A549 (cell line): ENCODE measurements at regions not wholly inside any gene's neighbourhood (a gene's known extent, or its start where the extent isn't known, plus 50 kb on each side); places are given as distances from the start of the nearest gene placed in this dataset.

Source experiments
- ATAC-seq, 2 experiments: fragments of 200-7000 bp in 1 of 2; fragments of >200 bp in 1 of 2; cut with Nextera tagmentation in 1 of 2; cut with Tn5 transposase in 1 of 2; 3 replicates each; pipeline versions ENCODE4 v1.8.0 to v1.9.1; 2018 to 2020; ENCODE audit warnings: mild to moderate bottlenecking in 1 of 2, moderate library complexity in 1 of 2
- CTCF ChIA-PET: fragments of 300-600 bp; sonication (Branson Sonifier 250); formaldehyde crosslinking; extraction: SDS; loops from one replicate; lab custom pipeline; 2021; ENCODE audit warnings: antibody characterized with exemption, inconsistent platforms; lab: Yijun Ruan, JAX
- POLR2A ChIA-PET: fragments of 350-600 bp; formaldehyde crosslinking; extraction: SDS; loops from one replicate; lab custom pipeline; 2021; ENCODE audit warnings: antibody characterized with exemption, inconsistent platforms; lab: Yijun Ruan, JAX
- DNase-seq, 2 experiments: peaks; one replicate each; pipeline versions ENCODE4 v3.0.0 to v3.0.0-alpha.2; 2011 to 2016; ENCODE audit warnings: low read depth in 1 of 2, low spot score in 1 of 2
- FAIRE-seq: peaks from 2 replicates; lab custom pipeline; 2011; peaks lifted over from hg19 to GRCh38; lab: Jason Lieb, UNC
- H3K27ac ChIP-seq, 2 experiments: fragments of >200 bp; sonication (Bioruptor Twin); formaldehyde crosslinking; 3 replicates each; pipeline ENCODE4 v1.5.1; 2016 to 2017
- H3K4me1 ChIP-seq: fragments of >200 bp; sonication (Bioruptor Twin); formaldehyde crosslinking; 3 replicates; pipeline ENCODE4 v1.6.1; 2016
- H3K4me2 ChIP-seq: fragments of >200 bp; sonication (Bioruptor Twin); formaldehyde crosslinking; 3 replicates; pipeline ENCODE4 v1.6.1; 2016
- H3K4me3 ChIP-seq: fragments of >200 bp; sonication (Bioruptor Twin); formaldehyde crosslinking; 3 replicates; pipeline ENCODE4 v1.5.1; 2016
- H3K9me3 ChIP-seq: fragments of >200 bp; sonication (Bioruptor Twin); formaldehyde crosslinking; 3 replicates; pipeline ENCODE4 v1.6.1; 2016
- CBX8 ChIP-seq: fragments of 200-600 bp; sonication (generic); IDR thresholded peaks from 2 replicates; pipeline ENCODE4 v1.6.1; 2016
- CEBPB ChIP-seq, 2 experiments: fragments of >200 bp in 1 of 2; sonication (Bioruptor Twin) in 1 of 2; formaldehyde crosslinking in 1 of 2; IDR thresholded peaks; 2 replicates each; pipeline ENCODE4 v1.6.1; 2012 to 2016
- CHD2 ChIP-seq: fragments of 150-350 bp; IDR thresholded peaks from 2 replicates; pipeline ENCODE4 v1.6.1; 2014; ENCODE audit warnings: low read length; ENCODE audit not compliant: partially characterized antibody
- ESRRA ChIP-seq: fragments of 150-350 bp; IDR thresholded peaks from 2 replicates; pipeline ENCODE4 v1.6.1; 2014; ENCODE audit warnings: mild to moderate bottlenecking, low read length, borderline replicate concordance
- FOSL2 ChIP-seq, 2 experiments: fragments of 450-650 bp in 1 of 2; fragments of >200 bp in 1 of 2; sonication (Bioruptor Twin) in 1 of 2; formaldehyde crosslinking; IDR thresholded peaks; 2 replicates each; pipeline versions ENCODE4 v1.5.0 to v1.6.1; 2016 to 2020; ENCODE audit warnings: mild to moderate bottlenecking in 1 of 2, moderate library complexity in 1 of 2
- FOXS1 ChIP-seq: fragments of 250-450 bp; sonication (Bioruptor Pico); IDR thresholded peaks from 2 replicates; pipeline ENCODE4 v1.5.0; 2020; ENCODE audit warnings: mild to moderate bottlenecking, moderate library complexity
- GATA3 ChIP-seq: IDR thresholded peaks from 2 replicates; pipeline ENCODE4 v1.6.1; 2012; ENCODE audit warnings: borderline replicate concordance
- HDAC2 ChIP-seq: fragments of 200-600 bp; sonication (generic); IDR thresholded peaks from 2 replicates; pipeline ENCODE4 v1.6.1; 2016
- HOXA7 ChIP-seq: fragments of 250-450 bp; sonication (Bioruptor Pico); IDR thresholded peaks from 2 replicates; pipeline ENCODE4 v1.5.0; 2020; ENCODE audit warnings: mild to moderate bottlenecking, moderate library complexity
- HOXB13 ChIP-seq: fragments of 250-450 bp; sonication (Bioruptor Pico); IDR thresholded peaks from 2 replicates; pipeline ENCODE4 v1.5.0; 2020; ENCODE audit warnings: low read depth, mild to moderate bottlenecking, moderate library complexity
- KDM1A ChIP-seq: fragments of 200-600 bp; sonication (generic); IDR thresholded peaks from 2 replicates; pipeline ENCODE4 v1.6.1; 2016; ENCODE audit warnings: low read depth, mild to moderate bottlenecking
- MAZ ChIP-seq: fragments of 150-350 bp; IDR thresholded peaks from 2 replicates; pipeline ENCODE4 v1.6.1; 2014; ENCODE audit warnings: antibody characterized with exemption, low read depth, low read length, borderline replicate concordance
- NFE2L2 ChIP-seq: fragments of 150-350 bp; conservative IDR thresholded peaks from 2 replicates; pipeline ENCODE4 v1.6.1; 2014; ENCODE audit warnings: low read length
- NR3C1 ChIP-seq: fragments of >200 bp; sonication (Bioruptor Twin); formaldehyde crosslinking; IDR thresholded peaks from 3 replicates; pipeline ENCODE4 v1.6.1; 2017
- RFX5 ChIP-seq: fragments of 450-650 bp; IDR thresholded peaks from 2 replicates; pipeline ENCODE4 v1.7.1; 2014; ENCODE audit warnings: antibody characterized with exemption, mild to moderate bottlenecking, moderate library complexity
- RNF2 ChIP-seq: fragments of 200-600 bp; sonication (generic); IDR thresholded peaks from 2 replicates; pipeline ENCODE4 v1.6.1; 2016; ENCODE audit warnings: low read depth, mild to moderate bottlenecking, antibody characterized with exemption, moderate library complexity, borderline replicate concordance
- SMC3 ChIP-seq: fragments of >200 bp; sonication (Bioruptor Twin); formaldehyde crosslinking; IDR thresholded peaks from 3 replicates; pipeline ENCODE4 v1.6.1; 2018; ENCODE audit warnings: inconsistent platforms
- SREBF2 ChIP-seq: fragments of 450-650 bp; IDR thresholded peaks from 2 replicates; pipeline ENCODE4 v1.6.1; 2014; ENCODE audit warnings: mild to moderate bottlenecking, moderate library complexity
- TP53 ChIP-seq: fragments of 250-450 bp; sonication (Bioruptor Pico); IDR thresholded peaks from 2 replicates; pipeline ENCODE4 v1.5.0; 2021; ENCODE audit warnings: mild to moderate bottlenecking, moderate library complexity
- ZFP36 ChIP-seq: fragments of 450-650 bp; IDR thresholded peaks from 2 replicates; pipeline ENCODE4 v1.6.1; 2014; ENCODE audit warnings: borderline replicate concordance; ENCODE audit not compliant: partially characterized antibody
- WGBS: methylation state at CpG from one replicate; pipeline ENCODE4 v1.1.6; 2017; ENCODE audit errors: missing lambda C conversion rate; 5-methylcytosine and 5-hydroxymethylcytosine counted together
- TF ChIP-seq, protein P1 (sequence below): fragments of 450-650 bp; IDR thresholded peaks from 2 replicates; pipeline ENCODE4 v1.6.1; 2014; ENCODE audit warnings: antibody characterized with exemption
- TF ChIP-seq, protein P2 (sequence below): fragments of 200-600 bp; sonication (generic); IDR thresholded peaks from 2 replicates; pipeline ENCODE4 v1.6.1; 2016; ENCODE audit warnings: antibody characterized with exemption, mild to moderate bottlenecking, moderate library complexity
- TF ChIP-seq, protein P3 (sequence below): fragments of 150-350 bp; IDR thresholded peaks from 2 replicates; pipeline ENCODE4 v1.6.1; 2014; ENCODE audit warnings: low read depth, mild to moderate bottlenecking, low read length

DNA sequence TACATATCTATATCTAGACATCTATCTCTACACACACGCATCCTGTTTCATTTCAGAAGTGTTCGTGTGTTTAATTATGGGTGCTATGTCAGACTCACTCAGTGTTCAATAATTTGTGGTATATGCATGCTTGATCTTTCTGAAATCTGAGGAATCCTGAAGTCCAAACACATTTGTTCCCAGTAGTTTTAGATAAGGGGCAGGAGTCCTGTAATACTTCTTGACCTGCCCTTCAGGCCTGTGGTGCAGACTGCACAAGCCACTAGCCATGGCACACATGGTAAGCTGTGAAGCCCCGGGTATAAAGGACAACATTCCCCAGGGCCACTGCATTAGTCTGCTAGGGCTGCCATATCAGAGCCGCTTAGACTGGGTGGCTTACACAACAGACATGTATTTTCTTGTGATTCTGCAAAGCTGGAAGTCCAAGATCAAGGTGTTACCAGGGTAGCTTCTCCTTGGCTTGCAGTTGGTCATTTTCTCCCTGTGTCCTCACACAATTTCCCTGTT, 267.2 kb downstream of the RHOU start:
- FAIRE-seq = no peak

DNA sequence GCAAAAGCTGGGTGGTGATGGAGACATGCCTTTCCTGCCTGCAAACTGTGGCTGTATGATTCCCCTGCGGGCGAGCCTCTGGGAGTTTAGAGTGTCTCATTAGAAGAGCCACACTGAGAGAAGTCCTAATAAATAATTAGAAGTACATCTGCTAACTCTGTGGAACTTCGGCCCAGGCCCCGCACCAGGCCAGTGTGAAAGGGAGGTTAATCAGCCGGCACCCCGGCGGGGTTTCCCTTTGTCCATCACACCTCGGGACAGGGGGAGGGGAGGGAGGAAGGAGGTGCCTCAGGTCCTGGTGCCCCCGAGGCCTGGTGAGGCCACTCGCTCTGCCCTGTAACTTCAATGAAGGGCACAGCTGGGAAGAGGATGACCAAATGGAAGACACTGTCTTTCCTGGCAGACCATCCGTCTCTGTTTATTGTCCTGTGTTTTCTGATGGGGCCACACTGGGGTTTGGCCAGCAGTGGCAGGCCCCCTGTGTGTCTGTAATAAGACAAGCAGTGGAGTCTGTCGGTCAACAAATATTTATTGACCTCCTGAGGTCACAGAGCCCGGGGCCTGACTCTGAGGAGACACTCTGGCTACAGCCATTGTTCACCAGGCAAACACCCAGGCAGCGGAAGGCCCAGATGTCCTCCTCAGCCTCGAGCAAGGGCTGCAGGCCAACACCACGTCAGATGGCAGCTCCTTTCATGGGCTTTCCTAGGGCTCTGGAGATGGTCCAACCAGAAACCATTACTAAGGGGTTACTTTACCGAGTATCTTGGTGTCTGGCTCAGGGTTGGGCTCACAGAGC, 267.5 kb upstream of the RAB4A start:
- Histone ChIP-seq H3K27ac (no peak overlapping the region), H3K9me3 (no peaks in the 10 kb centered on the region), H3K4me1 (no peaks in the 10 kb centered on the region), H3K4me3 (no peak overlapping the region), H3K4me2 (no peak overlapping the region)
- ChIA-PET CTCF (interaction anchor here (1.2 to 1.7 kb wide), 3 partner anchors 165 to 339 kb away, joined by 3 to 4 read pairs (median 3); no protein-coding TSS in a partner anchor), POLR2A (no interaction called here)
- ATAC-seq (no peak), FAIRE-seq (no peak), DNase-seq (no peak)
- TF ChIP-seq SREBF2 (no peak), ESRRA (no peak), HDAC2 (no peak), SMC3 (no peak), TP53 (CRISPR knock-in tag) (no peak), NR3C1 (no peak), MAZ (no peak), CEBPB (IDR thresholded peaks at IDR 0.05) (no peak), CBX8 (no peak), HOXA7 (no peak), FOXS1 (CRISPR knock-in tag) (no peak), CHD2 (no peak), GATA3 (no peak), KDM1A (no peak), ZFP36 (no peak)
- TF ChIP-seq, protein P1, sequence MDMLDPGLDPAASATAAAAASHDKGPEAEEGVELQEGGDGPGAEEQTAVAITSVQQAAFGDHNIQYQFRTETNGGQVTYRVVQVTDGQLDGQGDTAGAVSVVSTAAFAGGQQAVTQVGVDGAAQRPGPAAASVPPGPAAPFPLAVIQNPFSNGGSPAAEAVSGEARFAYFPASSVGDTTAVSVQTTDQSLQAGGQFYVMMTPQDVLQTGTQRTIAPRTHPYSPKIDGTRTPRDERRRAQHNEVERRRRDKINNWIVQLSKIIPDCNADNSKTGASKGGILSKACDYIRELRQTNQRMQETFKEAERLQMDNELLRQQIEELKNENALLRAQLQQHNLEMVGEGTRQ = no peak
- TF ChIP-seq, protein P2, sequence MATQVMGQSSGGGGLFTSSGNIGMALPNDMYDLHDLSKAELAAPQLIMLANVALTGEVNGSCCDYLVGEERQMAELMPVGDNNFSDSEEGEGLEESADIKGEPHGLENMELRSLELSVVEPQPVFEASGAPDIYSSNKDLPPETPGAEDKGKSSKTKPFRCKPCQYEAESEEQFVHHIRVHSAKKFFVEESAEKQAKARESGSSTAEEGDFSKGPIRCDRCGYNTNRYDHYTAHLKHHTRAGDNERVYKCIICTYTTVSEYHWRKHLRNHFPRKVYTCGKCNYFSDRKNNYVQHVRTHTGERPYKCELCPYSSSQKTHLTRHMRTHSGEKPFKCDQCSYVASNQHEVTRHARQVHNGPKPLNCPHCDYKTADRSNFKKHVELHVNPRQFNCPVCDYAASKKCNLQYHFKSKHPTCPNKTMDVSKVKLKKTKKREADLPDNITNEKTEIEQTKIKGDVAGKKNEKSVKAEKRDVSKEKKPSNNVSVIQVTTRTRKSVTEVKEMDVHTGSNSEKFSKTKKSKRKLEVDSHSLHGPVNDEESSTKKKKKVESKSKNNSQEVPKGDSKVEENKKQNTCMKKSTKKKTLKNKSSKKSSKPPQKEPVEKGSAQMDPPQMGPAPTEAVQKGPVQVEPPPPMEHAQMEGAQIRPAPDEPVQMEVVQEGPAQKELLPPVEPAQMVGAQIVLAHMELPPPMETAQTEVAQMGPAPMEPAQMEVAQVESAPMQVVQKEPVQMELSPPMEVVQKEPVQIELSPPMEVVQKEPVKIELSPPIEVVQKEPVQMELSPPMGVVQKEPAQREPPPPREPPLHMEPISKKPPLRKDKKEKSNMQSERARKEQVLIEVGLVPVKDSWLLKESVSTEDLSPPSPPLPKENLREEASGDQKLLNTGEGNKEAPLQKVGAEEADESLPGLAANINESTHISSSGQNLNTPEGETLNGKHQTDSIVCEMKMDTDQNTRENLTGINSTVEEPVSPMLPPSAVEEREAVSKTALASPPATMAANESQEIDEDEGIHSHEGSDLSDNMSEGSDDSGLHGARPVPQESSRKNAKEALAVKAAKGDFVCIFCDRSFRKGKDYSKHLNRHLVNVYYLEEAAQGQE = no peak
- TF ChIP-seq, protein P3, sequence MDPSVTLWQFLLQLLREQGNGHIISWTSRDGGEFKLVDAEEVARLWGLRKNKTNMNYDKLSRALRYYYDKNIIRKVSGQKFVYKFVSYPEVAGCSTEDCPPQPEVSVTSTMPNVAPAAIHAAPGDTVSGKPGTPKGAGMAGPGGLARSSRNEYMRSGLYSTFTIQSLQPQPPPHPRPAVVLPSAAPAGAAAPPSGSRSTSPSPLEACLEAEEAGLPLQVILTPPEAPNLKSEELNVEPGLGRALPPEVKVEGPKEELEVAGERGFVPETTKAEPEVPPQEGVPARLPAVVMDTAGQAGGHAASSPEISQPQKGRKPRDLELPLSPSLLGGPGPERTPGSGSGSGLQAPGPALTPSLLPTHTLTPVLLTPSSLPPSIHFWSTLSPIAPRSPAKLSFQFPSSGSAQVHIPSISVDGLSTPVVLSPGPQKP = no peak
- 79% methylated on average over 17 of the region's 17 CpGs for WGBS

More for the DNA sequence above, 267.2 kb downstream of the RHOU start:
- Histone ChIP-seq H3K4me2 (no peak overlapping the region), H3K4me1 (no peaks in the 10 kb centered on the region), H3K4me3 (no peak overlapping the region), H3K27ac (no peak overlapping the region), H3K9me3 (no peaks in the 10 kb centered on the region)
- CTCF ChIA-PET = interaction anchor here (1.2 to 1.3 kb wide), 2 partner anchors 164 to 338 kb away, joined by 3 to 4 read pairs; no protein-coding TSS in a partner anchor
- POLR2A ChIA-PET = no interaction called here
- WGBS = 79% methylated on average over 4 of the region's 4 CpGs
- no peak for DNase-seq
- no peak for TF ChIP-seq KDM1A
- no peak for TF ChIP-seq NR3C1
- TF ChIP-seq HOXB13 (CRISPR knock-in tag) = no peak
- TF ChIP-seq FOSL2 (IDR thresholded peaks at IDR 0.05) = no peak
- TF ChIP-seq FOSL2 (CRISPR knock-in tag; IDR thresholded peaks at IDR 0.05) = no peak
- TF ChIP-seq NFE2L2 = no peak
- TF ChIP-seq RFX5 = no peak
- TF ChIP-seq RNF2 = no peak
- no peak for ATAC-seq
